Prostate gland (tissue), 2 donors: ENCODE measurements at regions not wholly inside any gene's neighbourhood (a gene's known extent, or its start where the extent isn't known, plus 50 kb on each side); places are given as distances from the start of the nearest gene placed in this dataset.

Source experiments
- POLR2A ChIP-seq: fragments of 450-650 bp; IDR thresholded peaks from one replicate; pipeline ENCODE4 v1.6.1; 2016; ENCODE audit warnings: antibody characterized with exemption, mild to moderate bottlenecking
- POLR2AphosphoS5 ChIP-seq: sonication (generic); formaldehyde crosslinking; IDR thresholded peaks from one replicate; pipeline ENCODE4 v1.6.1; 2017; ENCODE audit warnings: antibody characterized with exemption
- TF ChIP-seq, protein P1 (sequence below), 4 experiments: fragments of 200-600 bp in 2 of 4; fragments of 450-650 bp in 2 of 4; sonication (generic) in 2 of 4; IDR thresholded peaks; 1 replicate in 3 of 4; 2 replicates in 1 of 4; pipeline ENCODE4 v1.5.1; 2016 to 2019; ENCODE audit warnings: antibody characterized with exemption in 4 of 4, mild to moderate bottlenecking in 2 of 4, moderate library complexity in 2 of 4

- TF ChIP-seq, protein P1, sequence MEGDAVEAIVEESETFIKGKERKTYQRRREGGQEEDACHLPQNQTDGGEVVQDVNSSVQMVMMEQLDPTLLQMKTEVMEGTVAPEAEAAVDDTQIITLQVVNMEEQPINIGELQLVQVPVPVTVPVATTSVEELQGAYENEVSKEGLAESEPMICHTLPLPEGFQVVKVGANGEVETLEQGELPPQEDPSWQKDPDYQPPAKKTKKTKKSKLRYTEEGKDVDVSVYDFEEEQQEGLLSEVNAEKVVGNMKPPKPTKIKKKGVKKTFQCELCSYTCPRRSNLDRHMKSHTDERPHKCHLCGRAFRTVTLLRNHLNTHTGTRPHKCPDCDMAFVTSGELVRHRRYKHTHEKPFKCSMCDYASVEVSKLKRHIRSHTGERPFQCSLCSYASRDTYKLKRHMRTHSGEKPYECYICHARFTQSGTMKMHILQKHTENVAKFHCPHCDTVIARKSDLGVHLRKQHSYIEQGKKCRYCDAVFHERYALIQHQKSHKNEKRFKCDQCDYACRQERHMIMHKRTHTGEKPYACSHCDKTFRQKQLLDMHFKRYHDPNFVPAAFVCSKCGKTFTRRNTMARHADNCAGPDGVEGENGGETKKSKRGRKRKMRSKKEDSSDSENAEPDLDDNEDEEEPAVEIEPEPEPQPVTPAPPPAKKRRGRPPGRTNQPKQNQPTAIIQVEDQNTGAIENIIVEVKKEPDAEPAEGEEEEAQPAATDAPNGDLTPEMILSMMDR (IDR thresholded peaks at IDR 0.05) = no peak
- TF ChIP-seq POLR2A = no peak
- TF ChIP-seq POLR2AphosphoS5 = no peak
Measured at GRCh38 chr14:48390346-48390745, 714.9 kb upstream of the MDGA2 start.
